Right lung (tissue), 2 donors: ENCODE measurements at regions not wholly inside any gene's neighbourhood (a gene's known extent, or its start where the extent isn't known, plus 50 kb on each side); places are given as distances from the start of the nearest gene placed in this dataset.
A peak's percentile ranks its signal among the peaks of the same experiment; 100 is the strongest.

Experiments used
- DNase-seq, 2 donors: peaks; one replicate each; pipeline ENCODE4 v3.0.0-alpha.2; 2013

DNA sequence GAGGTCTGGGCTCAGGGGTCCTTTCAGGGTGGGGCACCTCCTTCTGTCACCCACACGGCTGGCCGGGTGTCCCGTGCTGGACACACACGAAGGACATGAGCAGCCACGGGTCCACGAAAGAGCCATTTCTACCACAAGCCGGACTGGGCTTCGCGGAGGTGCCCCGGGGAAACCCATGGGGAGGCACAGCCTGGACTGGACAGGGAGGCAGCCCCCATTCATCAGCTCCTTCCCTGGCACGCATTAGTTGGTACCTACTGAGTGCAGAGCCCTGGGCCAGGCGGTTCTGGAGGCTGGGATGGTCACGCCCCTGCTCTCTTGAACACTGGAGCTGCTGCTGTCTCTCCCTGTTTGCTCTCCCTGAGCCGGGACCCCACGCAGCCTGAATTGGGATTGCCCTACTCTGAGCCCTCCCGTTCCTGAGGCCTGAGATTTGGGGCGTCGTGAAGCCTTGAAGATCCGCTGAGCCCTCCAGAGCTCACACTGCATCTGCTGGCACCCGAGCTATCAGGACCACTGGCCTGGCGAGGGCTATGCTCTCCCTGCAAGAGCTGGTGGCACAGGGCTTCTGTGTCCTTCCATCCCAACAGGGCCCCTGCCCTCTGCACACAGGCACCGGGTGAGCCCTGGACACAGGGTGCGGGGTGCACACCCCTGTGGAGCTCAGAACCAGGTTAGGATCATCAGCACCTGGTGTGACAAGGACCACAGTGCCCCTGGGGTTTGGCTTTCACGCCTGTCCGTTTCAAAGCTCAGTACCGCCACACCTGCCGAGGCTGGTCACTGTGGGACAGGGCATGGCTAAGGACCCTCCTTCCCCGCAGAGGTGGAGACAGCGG, 84.6 kb downstream of the MYEOV start:
- DNase-seq: no peak

- no peak for DNase-seq
These were observed 86.5 kb downstream of the MYEOV start for GRCh38 chr11:69380451-69380901.

DNA sequence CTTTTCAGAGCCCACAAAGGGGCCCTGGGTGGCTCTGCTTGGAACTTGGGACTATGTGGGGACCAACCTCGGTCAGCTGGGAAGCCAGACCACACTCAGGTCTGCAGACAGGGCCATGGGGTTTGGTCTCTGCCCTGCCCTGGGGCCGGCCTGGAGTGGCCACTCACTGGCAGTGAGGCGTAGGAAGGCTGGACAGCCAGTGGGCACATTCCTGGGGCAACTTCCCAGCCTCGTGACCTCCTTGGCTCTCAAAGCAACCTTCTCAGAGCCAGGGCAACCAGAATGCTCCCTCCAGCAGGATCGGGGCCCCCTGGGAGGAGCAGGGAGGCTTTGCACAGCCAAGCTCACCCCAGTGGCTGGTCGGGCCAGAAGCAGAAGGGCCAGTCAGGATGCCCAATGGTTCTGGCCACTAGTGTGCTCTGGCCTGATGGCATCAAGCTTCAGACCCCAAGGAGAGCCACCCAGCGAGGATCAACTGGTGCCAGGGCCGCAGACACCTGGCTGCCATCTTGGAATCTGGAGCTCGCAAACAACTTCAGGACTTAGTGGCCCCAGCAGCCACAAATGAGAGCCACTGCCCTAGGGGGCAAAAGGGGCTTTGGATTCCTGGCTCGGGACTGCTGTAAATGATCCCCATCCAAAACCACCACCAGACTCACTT, 87.1 kb downstream of the MYEOV start:
- no peak for DNase-seq

DNA sequence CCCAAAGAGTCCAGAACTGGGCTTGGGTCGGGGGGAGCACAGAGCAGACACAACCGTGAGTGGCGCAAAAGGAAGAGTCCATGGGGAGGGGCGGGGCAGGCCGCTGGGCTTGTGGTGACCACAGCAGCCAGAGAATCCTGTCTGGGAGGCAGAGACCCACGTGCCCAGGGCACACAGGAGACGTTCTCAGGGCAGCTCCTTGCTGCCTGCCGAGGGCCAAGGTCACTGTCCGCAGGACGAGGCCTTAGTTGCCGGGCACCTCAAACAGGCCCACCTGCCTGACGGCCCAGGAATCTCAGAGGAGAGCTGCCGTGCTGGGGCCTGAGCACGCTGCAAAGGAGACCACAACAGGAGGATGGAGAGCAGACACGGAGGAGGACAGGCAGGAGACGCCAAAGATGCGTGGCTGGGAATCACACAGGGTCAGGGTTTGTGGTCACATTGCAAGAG, 87.8 kb downstream of the MYEOV start:
- no peak for DNase-seq

DNA sequence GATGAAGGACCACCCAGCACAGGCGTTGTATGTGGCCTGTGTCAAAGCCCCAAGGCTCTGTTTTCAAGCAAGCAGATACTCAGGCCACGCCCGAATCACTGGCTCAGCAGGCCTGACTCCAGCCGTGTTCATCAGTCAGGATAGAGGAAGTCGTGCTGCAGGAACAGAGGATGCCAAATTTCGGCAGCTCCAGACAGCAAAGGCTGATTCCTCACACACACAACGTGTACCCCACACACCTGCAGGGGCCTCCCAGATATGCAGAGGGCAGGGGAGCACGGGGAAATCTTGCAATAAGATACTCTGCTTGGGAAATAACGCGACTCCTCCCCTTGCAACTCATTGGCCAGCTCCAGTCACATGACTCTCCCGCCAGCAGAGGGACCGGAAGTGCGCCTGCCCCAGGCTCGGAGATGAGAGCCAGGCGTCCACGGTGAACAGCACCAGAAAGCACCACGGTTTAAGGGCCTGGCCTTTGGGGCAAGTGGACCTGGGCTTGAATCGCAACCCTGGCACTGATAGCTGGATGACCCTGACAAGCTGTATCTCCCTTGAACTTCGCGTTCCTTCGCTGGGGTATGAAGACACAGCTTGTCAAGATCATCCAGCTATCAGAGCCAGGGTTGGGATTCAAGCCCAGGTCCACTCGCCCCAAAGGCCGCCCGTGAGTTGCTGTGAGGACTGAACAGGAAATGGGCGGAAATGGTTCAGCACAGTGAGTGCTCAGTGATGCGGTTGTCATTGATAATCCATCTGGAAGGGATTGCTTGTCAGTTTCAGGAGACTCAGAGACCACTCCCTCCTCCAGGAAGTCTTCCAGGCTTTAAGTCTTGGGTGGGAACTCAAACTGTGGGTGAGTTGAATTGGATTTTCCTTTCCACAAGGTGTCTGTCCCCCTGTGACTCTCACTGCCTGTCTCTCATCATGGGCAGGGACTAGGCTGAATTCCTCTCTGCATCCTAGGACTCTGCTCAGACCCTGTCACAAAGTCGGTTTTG, 88.5 kb downstream of the MYEOV start:
- DNase-seq: peak; percentile 41 to 62

DNA sequence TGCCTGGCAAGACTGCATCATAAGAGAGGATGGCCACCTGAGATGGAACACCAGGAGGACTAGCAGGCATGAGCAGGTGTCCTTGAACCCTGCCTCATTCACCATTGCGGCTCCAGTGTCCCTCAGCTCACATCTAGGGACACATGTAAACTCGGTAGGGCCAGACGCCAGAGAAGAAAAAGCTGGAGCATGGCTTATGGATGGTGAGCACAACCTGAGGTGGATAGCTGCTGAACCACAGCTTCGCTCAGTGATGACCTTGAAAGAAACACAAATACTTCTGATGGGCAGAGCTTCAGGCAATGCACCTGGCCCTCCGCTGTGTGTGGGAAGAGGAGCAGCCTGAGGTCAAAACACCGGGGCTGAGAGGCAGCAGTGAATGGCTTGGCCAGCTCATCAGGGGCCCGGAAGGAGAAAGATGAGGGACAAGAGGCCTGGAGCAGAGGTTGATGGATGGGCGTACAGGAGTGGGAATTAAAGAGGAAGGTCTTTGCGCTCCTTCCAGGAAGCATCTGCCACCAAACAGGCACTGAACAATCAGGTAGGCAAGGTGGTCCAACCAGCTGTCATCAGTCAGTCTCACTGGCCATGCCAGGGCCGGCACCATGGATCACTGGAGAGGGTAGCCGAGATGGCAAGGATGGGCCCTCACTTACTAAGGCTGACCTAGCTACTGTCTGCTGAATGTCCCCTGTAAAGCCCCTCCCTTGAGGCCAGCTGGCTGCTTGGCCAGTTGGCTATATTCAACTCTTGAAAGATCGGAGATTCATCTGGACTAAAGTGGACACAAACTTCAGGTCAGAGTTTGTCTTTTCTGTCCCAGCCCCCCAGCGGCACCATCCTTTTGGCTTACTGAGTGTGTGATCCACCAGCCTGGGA, 89.7 kb downstream of the MYEOV start:
- DNase-seq: no peak

DNA sequence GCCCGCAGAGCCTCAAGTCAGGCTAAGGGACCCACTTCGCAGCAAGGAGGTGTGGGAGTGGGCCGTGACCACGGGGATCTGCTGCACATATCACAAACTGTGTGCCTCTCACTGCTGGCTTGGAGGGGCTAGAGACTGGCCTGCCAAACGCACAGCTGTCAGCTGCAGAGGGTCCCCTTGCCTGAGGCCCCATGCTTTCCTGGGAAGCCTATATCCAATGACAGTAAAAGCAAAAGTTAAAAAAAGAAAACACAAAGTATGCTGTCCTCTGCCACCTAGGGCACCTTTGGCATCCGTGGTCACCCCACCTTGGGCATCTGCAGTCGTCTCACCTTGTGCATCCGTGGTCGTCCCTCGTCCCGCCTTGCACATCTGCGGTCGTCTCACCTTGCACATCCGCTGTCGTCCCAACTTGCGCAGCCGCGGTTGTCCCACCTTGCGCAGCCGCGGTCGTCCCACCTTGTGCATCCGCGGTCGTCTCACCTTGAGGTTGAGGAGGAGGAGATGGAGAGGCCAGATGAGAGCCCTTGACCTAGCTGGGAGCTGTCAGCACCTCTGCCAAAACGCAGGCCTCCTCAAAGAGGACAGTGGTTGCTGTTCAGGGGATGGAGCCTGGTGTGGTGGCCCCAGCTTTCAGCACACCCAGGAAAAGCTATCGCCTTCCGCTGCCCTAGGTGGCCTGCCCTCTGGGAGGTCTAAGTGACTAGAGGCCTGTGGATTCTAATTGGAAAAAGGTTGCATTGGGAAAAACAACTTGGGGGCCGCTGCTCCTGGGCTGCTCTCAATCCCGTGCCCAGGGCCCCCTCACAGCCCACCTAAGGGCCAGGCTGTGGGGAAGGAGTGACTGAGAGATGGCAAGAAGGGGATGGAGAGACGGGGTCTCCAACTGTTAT, 90.5 kb downstream of the MYEOV start:
- peak in 1 of 2 donors; percentile 33 for DNase-seq

- DNase-seq: no peak
These were observed 91.3 kb downstream of the MYEOV start for GRCh38 chr11:69385144-69385820.

- DNase-seq: no peak
These were observed 92.0 kb downstream of the MYEOV start for GRCh38 chr11:69385832-69386427.

DNA sequence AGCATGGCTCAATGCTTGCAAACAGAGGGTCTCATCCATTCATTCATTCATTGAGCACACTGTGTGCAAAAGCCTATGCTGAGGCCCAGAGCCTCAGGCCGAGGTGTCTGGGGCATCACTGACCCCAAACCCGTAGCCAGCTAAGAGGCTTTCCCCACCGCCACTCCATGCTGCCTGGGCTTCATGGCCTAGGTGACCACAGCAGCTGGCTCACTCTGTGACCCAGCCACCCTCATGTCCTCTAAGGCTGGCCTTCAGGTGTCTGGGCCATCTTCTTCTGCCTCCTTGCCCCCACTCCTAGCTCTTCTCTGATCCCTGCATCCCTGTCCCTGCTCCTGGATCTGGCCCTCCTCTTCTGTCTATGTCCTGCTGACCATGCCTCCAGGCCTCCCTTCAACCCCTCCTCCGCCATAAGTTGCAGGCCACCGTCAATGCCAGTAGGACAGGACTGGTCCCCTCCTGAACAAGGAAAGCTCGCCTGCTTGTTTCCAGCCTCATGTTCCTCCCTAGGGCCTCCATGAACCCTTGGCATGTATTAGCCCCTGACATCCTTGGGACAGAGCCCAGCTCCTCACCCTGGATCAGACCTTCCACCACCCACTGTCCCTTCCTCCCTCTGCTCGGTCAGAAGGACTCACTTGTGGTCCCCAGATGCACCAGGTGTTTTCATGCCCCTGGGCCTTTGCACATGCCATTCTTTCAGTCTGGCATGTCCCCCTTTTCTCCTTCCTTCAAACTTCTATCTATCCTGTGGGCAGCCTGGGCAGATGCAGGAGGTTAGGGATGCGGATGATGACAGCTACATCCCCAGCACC, 92.8 kb downstream of the MYEOV start:
- DNase-seq: no peak

DNA sequence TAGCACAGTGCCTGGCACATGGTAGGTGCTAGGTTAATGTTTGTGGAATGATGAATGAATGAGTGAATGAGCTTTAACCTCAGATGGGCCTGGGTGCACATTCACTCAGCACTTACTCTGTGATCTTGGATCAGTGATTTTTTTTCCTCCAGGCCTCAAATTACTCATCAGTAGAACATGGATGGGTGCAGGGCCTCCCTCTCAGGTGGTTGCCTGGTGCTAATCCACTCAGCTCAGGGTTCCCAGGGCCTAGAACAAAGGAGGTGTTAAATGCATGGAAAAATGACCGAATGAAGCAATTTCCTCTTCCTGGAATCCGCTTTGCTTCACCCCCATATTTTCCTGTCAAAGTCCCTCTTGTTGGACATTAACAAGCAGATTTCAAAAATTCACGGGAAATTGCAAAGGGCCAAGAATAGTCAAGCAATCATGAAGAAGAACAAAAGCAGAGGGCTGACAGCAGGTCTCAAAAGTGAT, 93.5 kb downstream of the MYEOV start:
- no peak for DNase-seq

GRCh38 chr11:69388210-69388609, 93.3 kb upstream of the LINC01488 start:
- no peak for DNase-seq

DNA sequence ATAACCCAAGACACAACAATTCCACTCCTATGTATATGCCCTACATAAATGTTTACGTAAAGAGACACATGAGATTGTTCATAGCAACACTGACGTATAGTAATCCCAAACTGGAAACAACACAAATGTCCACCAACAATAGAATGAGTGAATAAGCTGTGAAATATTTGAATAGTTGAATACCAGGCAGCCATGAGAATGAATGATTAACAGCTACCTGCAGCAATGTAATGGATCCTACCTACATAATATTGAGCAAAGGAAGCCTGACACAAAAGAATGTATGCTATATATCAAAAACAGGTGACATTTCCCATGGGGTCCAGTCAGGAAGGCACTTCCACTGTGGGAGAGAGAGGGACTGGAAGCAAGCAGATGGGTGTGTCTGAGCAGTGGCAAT, 92.8 kb upstream of the LINC01488 start:
- DNase-seq: no peak

- no peak for DNase-seq
These were observed 90.9 kb upstream of the LINC01488 start for GRCh38 chr11:69390561-69390960.

DNA sequence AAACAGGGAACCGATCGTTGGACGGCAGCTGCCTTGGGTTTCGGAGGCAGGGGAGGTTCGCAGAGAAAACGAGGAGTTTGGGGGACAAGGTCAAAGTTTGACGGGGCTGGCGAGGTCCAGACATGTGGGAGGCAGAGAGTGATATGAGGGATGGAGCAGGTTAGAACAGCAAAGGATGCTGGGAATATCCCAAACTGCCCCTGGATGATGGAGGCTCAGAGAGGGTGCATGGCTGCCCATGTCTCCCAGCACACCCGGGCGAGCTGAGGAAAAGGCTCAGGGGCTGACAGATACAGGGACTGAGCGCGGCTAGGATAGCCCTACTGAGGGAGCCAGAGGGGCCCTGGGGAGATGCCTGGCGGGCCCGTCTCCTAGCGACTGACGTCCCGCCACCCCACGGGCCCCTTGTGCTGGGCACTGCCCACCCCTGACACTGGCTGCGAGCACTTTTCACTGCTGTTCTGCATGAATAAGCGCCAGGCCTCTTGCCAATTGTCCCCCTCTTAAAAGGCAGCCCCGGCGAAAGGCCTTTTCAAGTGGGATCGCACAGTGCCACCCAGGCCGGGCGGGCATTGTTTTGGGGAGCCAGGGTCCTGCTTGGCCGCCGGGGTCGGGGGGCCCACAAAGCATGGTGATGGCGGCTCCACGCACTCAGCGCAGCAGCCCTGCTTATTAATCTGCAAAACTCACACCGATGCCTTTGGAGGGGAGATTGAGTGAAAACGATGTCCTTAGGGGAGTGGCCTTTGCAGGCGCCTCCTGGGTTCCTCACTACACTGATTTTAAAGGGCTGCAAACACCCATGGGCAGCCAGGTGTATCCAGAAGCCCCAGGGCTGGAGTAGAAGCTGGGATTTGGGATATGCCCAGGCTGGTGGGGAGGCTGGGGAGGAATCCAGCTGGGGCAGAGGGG, 90.0 kb upstream of the LINC01488 start:
- DNase-seq: no peak

DNA sequence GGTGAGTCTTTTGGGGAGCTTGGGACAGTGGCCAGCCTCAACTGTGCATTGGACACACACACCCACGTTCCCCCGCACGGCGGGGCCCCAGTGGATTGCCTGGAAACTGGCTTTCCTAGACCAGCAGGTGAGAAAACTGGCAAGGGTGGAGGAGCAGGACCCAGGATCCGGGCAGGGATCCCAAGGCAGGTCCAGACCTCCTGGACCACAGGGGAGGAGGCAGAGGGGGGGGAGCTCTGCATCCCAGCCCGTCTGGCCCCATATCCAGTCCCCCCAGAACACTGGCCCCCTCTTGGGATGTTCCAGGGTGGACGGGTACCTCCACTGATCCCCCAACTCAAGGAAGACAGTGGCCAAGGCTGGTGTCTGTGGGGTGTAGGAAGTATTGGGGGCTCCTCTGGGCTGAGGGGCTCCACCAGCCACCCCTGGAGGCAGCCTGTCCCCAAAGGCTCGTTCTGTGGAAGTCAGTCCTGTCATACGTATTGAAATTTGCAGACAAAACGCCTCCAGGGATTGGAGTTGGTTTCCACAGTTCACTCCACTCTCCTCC, 89.3 kb upstream of the LINC01488 start:
- DNase-seq: no peak
